H1 (cell line): ENCODE measurements at regions not wholly inside any gene's neighbourhood (a gene's known extent, or its start where the extent isn't known, plus 50 kb on each side); places are given as distances from the start of the nearest gene placed in this dataset.

Experiments
- CHD1 ChIP-seq: IDR thresholded peaks from 2 replicates; pipeline ENCODE4 v1.6.1; 2012; ENCODE audit warnings: low read depth, low read length, improper control_type of control experiment
- CHD2 ChIP-seq: IDR thresholded peaks from 2 replicates; pipeline ENCODE4 v1.6.1; 2012; ENCODE audit warnings: low read length, improper control_type of control experiment
- EP300 ChIP-seq, 2 experiments: IDR thresholded peaks; 1 replicate in 1 of 2; 2 replicates in 1 of 2; pipeline ENCODE4 v1.6.1; 2011 to 2012; ENCODE audit warnings: low read depth in 2 of 2, low read length in 2 of 2, mild to moderate bottlenecking in 2 of 2, borderline replicate concordance in 1 of 2, inconsistent platforms in 1 of 2, moderate library complexity in 1 of 2
- NANOG ChIP-seq: IDR thresholded peaks from 2 replicates; pipeline ENCODE4 v1.6.1; 2011; ENCODE audit warnings: low read length, low read depth, mild to moderate bottlenecking, inconsistent platforms; ENCODE audit not compliant: insufficient read depth, poor library complexity, severe bottlenecking
- USF2 ChIP-seq: IDR thresholded peaks from 2 replicates; pipeline ENCODE4 v1.6.1; 2011; ENCODE audit warnings: low read length, improper control_type of control experiment
- ZNF274 ChIP-seq: IDR thresholded peaks from 2 replicates; pipeline ENCODE4 v1.7.0; 2012; ENCODE audit warnings: low read length, borderline replicate concordance; ENCODE audit errors: extremely low read depth

DNA sequence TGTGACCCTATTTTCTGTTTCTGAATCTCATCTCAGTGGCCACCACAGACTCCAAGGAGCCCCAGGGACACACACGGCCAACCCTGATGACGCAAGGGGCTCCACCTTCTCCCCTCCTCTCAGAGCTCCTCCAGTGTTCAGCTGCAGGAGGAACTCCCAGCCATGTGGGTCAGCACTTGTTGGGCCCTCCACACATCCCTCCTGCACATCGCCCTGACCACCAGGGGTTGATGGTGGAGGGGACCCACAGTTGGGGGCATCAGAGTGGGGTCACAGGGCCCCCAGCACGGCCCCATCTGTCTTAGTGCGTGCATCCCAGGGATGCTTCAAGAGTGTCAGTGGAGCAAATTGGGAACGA, 499.6 kb downstream of the BRD1 start:
- TF ChIP-seq NANOG (no peak), ZNF274 (no peak), USF2 (no peak), CHD2 (no peak), CHD1 (no peak), EP300 (IDR thresholded peaks at IDR 0.05; ENCODE audit: borderline replicate concordance in 1 of 2, low read depth in 2 of 2, low read length in 2 of 2) (no peak)
